GM10266 (cell line): ENCODE measurements at regions not wholly inside any gene's neighbourhood (a gene's known extent, or its start where the extent isn't known, plus 50 kb on each side); places are given as distances from the start of the nearest gene placed in this dataset.

Source experiments
- DNase-seq: peaks from one replicate; pipeline ENCODE4 v3.0.0; 2012; ENCODE audit errors: extremely low spot score
- CTCF ChIP-seq: IDR thresholded peaks from 2 replicates; pipeline ENCODE4 v1.5.1; 2012; ENCODE audit warnings: mild to moderate bottlenecking, low read depth; ENCODE audit not compliant: control insufficient read depth, insufficient read depth; ENCODE audit errors: missing control alignments

GRCh38 chr5:106730506-106730905, 940.2 kb downstream of the EFNA5 start:
- DNase-seq: no peak

GRCh38 chr5:106728208-106728607, 942.5 kb downstream of the EFNA5 start:
- no peak for TF ChIP-seq CTCF
- DNase-seq: no peak

More at GRCh38 chr5:106730506-106730905, 940.2 kb downstream of the EFNA5 start:
- no peak for TF ChIP-seq CTCF

GRCh38 chr5:106727071-106727470, 943.7 kb downstream of the EFNA5 start:
- no peak for DNase-seq

GRCh38 chr5:106720367-106720766, 950.4 kb downstream of the EFNA5 start:
- no peak for TF ChIP-seq CTCF

More at GRCh38 chr5:106727071-106727470, 943.7 kb downstream of the EFNA5 start:
- no peak for TF ChIP-seq CTCF

GRCh38 chr5:106699796-106700195, 970.9 kb downstream of the EFNA5 start:
- DNase-seq: no peak
- TF ChIP-seq CTCF: no peak

More at GRCh38 chr5:106720367-106720766, 950.4 kb downstream of the EFNA5 start:
- no peak for DNase-seq

- DNase-seq: no peak
- no peak for TF ChIP-seq CTCF
These were observed 971.5 kb downstream of the EFNA5 start for GRCh38 chr5:106699198-106699597.

GRCh38 chr5:106698169-106698568, 972.6 kb downstream of the EFNA5 start:
- no peak for TF ChIP-seq CTCF

More at GRCh38 chr5:106698169-106698568, 972.6 kb downstream of the EFNA5 start:
- DNase-seq: no peak
